Smooth muscle cell (in vitro differentiated cells): ENCODE measurements at regions not wholly inside any gene's neighbourhood (a gene's known extent, or its start where the extent isn't known, plus 50 kb on each side); places are given as distances from the start of the nearest gene placed in this dataset.

Experiments used
- DNase-seq: peaks from one replicate; lab custom pipeline; 2025; ENCODE audit not compliant: unreplicated experiment; lab: John Stamatoyannopoulos, UW
- H2AFZ ChIP-seq: fragments of 200-600 bp; sonication (generic); 2 replicates; pipeline ENCODE4 v1.6.0; 2016; ENCODE audit warnings: antibody characterized with exemption, low read depth, mild to moderate bottlenecking
- H3F3A ChIP-seq: fragments of 200-600 bp; sonication (generic); 2 replicates; pipeline ENCODE4 v1.6.0; 2017; ENCODE audit warnings: antibody characterized with exemption, low read depth
- H3K27ac ChIP-seq: fragments of 200-600 bp; sonication (generic); 2 replicates; pipeline ENCODE4 v1.5.1; 2016; ENCODE audit warnings: low read depth, mild to moderate bottlenecking
- H3K27me3 ChIP-seq: fragments of 200-600 bp; sonication (generic); 2 replicates; pipeline ENCODE4 v1.6.1; 2016; ENCODE audit warnings: low read depth, mild to moderate bottlenecking
- H3K36me3 ChIP-seq: fragments of 200-600 bp; sonication (generic); 2 replicates; pipeline ENCODE4 v1.5.1; 2016; ENCODE audit warnings: low read depth
- H3K4me1 ChIP-seq: fragments of 200-600 bp; sonication (generic); 2 replicates; pipeline ENCODE4 v1.5.1; 2016; ENCODE audit warnings: low read depth
- H3K4me2 ChIP-seq: fragments of 200-600 bp; sonication (generic); 2 replicates; pipeline ENCODE4 v1.6.0; 2016; ENCODE audit warnings: mild to moderate bottlenecking
- H3K4me3 ChIP-seq: fragments of 200-600 bp; sonication (generic); 2 replicates; pipeline ENCODE4 v1.5.1; 2016; ENCODE audit warnings: mild to moderate bottlenecking
- H3K79me2 ChIP-seq: fragments of 200-600 bp; sonication (generic); 2 replicates; pipeline ENCODE4 v1.6.0; 2016; ENCODE audit warnings: low read depth, mild to moderate bottlenecking
- H3K9ac ChIP-seq: fragments of 200-600 bp; sonication (generic); 2 replicates; pipeline ENCODE4 v1.6.0; 2016; ENCODE audit warnings: low read depth
- H3K9me3 ChIP-seq: fragments of 200-600 bp; sonication (generic); replicated peaks from 2 replicates; pipeline ENCODE4 v1.5.1; 2016; ENCODE audit warnings: low read depth
- H4K20me1 ChIP-seq: fragments of 200-600 bp; sonication (generic); 2 replicates; pipeline ENCODE4 v1.6.0; 2016; ENCODE audit warnings: low read depth
- WGBS: methylation state at CpG from one replicate; pipeline ENCODE4 v1.1.7; 2016; ENCODE audit warnings: low lambda C conversion rate; 5-methylcytosine and 5-hydroxymethylcytosine counted together
- TF ChIP-seq, protein P1 (sequence below): fragments of 200-600 bp; sonication (generic); IDR thresholded peaks from 2 replicates; pipeline ENCODE4 v1.5.1; 2017; ENCODE audit warnings: borderline replicate concordance, mild to moderate bottlenecking, antibody characterized with exemption; ENCODE audit not compliant: insufficient read depth, poor library complexity, severe bottlenecking

DNA sequence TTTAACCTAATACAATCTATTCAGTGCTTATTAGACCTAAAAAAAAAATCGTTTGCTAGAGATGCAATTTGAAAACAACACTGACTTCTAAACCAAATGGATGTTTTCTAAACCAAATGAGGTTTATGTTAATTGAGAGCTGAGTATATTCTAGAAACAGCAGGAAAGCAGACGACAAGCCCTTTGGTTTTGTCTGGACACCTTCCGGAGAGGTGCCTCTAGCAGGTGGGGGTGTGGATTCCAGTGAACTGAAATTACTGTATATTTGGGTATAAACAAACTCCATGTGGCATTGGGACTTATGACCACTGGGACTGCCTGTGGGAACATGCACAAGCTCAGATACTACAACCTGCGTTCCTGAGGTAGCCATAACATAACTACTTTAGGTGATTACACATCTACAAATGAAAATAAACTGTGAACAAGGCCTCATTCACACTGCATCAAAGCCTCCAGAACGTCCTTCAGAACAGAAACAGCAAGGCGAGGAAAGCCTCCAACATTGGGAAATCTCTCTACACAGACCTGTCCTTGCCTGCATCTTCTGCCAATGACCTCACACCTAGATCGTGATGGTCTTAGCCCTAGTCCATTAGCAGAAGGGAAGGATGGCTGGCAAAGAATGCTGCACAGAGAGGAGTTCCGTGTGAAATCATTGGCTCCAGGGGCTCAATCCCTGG, 206.8 kb upstream of the FOXQ1 start:
- Histone ChIP-seq H3K79me2 (no peaks in the 10 kb centered on the region), H3K4me2 (no peak overlapping the region), H3K9ac (no peak overlapping the region), H2AFZ (no peak overlapping the region), H3K27ac (no peak overlapping the region), H3K4me1 (peaks cover 5% of the 10 kb centered on the region), H3K4me3 (no peak overlapping the region), H3K9me3 (no peaks in the 10 kb centered on the region), H3K36me3 (no peaks in the 10 kb centered on the region), H3K27me3 (no peaks in the 10 kb centered on the region), H4K20me1 (no peaks in the 10 kb centered on the region), H3F3A (no peaks in the 10 kb centered on the region)
- TF ChIP-seq, protein P1, sequence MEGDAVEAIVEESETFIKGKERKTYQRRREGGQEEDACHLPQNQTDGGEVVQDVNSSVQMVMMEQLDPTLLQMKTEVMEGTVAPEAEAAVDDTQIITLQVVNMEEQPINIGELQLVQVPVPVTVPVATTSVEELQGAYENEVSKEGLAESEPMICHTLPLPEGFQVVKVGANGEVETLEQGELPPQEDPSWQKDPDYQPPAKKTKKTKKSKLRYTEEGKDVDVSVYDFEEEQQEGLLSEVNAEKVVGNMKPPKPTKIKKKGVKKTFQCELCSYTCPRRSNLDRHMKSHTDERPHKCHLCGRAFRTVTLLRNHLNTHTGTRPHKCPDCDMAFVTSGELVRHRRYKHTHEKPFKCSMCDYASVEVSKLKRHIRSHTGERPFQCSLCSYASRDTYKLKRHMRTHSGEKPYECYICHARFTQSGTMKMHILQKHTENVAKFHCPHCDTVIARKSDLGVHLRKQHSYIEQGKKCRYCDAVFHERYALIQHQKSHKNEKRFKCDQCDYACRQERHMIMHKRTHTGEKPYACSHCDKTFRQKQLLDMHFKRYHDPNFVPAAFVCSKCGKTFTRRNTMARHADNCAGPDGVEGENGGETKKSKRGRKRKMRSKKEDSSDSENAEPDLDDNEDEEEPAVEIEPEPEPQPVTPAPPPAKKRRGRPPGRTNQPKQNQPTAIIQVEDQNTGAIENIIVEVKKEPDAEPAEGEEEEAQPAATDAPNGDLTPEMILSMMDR = no peak
- WGBS = 67% methylated on average over 8 of the region's 8 CpGs
- no peak for DNase-seq

- Histone ChIP-seq H3K4me1 (peaks cover 5% of the 10 kb centered on the region), H3K4me3 (no peak overlapping the region), H3F3A (no peaks in the 10 kb centered on the region), H3K9me3 (no peaks in the 10 kb centered on the region), H3K9ac (no peak overlapping the region), H3K27ac (no peak overlapping the region), H3K4me2 (no peak overlapping the region), H4K20me1 (no peaks in the 10 kb centered on the region), H3K36me3 (no peaks in the 10 kb centered on the region), H3K27me3 (no peaks in the 10 kb centered on the region), H3K79me2 (no peaks in the 10 kb centered on the region), H2AFZ (no peak overlapping the region)
- WGBS = 34% methylated on average over 7 of the region's 7 CpGs
- no peak for DNase-seq
- TF ChIP-seq, protein P1 = no peak
These were observed 207.8 kb upstream of the FOXQ1 start for GRCh38 chr6:1103945-1104623.

DNA sequence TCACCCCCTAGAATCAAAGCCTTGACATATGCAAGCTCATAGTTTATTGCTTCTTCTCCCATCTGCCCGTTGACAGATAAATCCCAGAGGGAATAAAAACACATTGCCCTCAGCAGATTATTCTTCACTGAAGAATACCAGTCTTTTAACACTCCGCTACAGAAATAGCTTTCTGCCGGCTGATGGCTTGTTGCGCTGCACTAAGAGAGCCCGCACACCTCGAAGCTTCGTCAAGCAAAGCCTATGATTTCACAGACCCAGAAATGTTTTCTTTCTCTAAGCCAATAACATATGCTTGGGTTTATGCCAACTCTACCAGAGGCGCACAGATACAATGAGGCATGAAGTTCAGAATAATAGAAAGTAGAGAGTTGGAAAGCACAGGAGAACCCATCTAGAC, 208.9 kb upstream of the FOXQ1 start:
- Histone ChIP-seq H3K9me3 (no peaks in the 10 kb centered on the region), H3K9ac (no peak overlapping the region), H3K4me2 (peak overlapping the region; percentile 60), H3K27ac (no peak overlapping the region), H4K20me1 (no peaks in the 10 kb centered on the region), H3K4me3 (no peak overlapping the region), H3K4me1 (peaks cover 8% of the 10 kb centered on the region), H3K79me2 (no peaks in the 10 kb centered on the region), H3K27me3 (no peaks in the 10 kb centered on the region), H3K36me3 (no peaks in the 10 kb centered on the region), H2AFZ (no peak overlapping the region), H3F3A (no peaks in the 10 kb centered on the region)
- DNase-seq = no peak
- TF ChIP-seq, protein P1 = no peak
- 29% methylated on average over 8 of the region's 8 CpGs for WGBS

DNA sequence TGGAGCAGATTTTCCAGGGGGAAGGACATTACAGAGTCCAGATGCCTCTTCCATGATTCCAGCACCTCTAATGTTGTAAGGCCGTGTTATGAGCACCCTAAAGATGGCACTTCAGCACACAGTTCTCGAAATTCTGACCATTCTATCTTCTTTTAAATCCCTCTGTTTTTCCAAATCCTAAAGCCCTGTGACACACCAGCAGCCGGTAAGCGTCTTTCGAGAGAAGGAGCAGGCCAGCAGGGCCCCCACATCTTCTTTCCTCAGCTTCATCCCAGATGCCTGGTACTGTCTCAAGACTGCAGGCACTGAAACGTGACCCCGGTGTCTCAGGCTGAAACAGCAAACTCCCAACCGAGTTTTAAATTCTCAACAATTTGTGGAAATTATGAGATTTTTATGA, 211.6 kb upstream of the FOXQ1 start:
- Histone ChIP-seq H3K9ac (no peak overlapping the region), H4K20me1 (no peaks in the 10 kb centered on the region), H3K4me2 (no peak overlapping the region), H3K27ac (no peak overlapping the region), H3K4me3 (no peak overlapping the region), H3K79me2 (no peaks in the 10 kb centered on the region), H3K27me3 (no peaks in the 10 kb centered on the region), H3F3A (no peaks in the 10 kb centered on the region), H3K9me3 (no peaks in the 10 kb centered on the region), H3K4me1 (peaks cover 8% of the 10 kb centered on the region), H2AFZ (peak overlapping the region; percentile 57), H3K36me3 (no peaks in the 10 kb centered on the region)
- TF ChIP-seq, protein P1 = no peak
- whole genome bisulfite sequencing = 33% methylated on average over 8 of the region's 8 CpGs
- DNase-seq = no peak
